Erythroblast (primary cell): ENCODE measurements at regions not wholly inside any gene's neighbourhood (a gene's known extent, or its start where the extent isn't known, plus 50 kb on each side); places are given as distances from the start of the nearest gene placed in this dataset.

Experiments
- DNase-seq, 2 experiments: peaks; one replicate each; lab custom pipeline; 2025; lab: John Stamatoyannopoulos, UW
- GATA1 ChIP-seq: IDR thresholded peaks from 2 replicates; pipeline ENCODE4 v1.6.1; 2011; ENCODE audit warnings: low read depth, mild to moderate bottlenecking, control low read depth, low read length, moderate library complexity
- POLR2A ChIP-seq: IDR thresholded peaks from 2 replicates; pipeline ENCODE4 v1.6.1; 2011; ENCODE audit warnings: mild to moderate bottlenecking, low read length

- no peak for DNase-seq
- TF ChIP-seq POLR2A (no peak), GATA1 (no peak)
These were observed 366.8 kb upstream of the SGCD start for GRCh38 chr5:155960177-155960576.

DNA sequence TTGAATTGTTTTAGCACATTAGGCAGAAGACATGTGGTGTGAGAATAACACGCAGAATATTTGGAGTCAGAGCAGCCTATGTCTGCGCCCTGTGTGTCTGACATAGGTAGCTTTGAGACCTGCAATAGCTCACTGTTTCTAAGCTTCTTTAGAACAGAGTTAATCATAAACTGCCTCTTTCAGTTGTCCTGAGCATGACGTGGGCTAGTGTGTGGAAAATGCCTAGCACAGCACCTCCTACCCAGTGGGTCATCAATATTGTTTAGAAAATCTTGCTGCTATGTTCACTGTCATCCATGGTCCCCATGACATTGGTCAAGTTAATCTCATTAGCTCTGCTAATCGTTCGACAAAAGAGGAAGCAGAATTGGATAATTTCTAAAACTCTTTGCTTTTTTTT lies 357.4 kb upstream of the SGCD start:
- TF ChIP-seq GATA1, result no peak
- no peak for TF ChIP-seq POLR2A
- DNase-seq, result no peak

- TF ChIP-seq POLR2A (no peak), GATA1 (no peak)
- DNase-seq, result no peak
These were observed 352.6 kb upstream of the SGCD start for GRCh38 chr5:155974369-155974768.

DNA sequence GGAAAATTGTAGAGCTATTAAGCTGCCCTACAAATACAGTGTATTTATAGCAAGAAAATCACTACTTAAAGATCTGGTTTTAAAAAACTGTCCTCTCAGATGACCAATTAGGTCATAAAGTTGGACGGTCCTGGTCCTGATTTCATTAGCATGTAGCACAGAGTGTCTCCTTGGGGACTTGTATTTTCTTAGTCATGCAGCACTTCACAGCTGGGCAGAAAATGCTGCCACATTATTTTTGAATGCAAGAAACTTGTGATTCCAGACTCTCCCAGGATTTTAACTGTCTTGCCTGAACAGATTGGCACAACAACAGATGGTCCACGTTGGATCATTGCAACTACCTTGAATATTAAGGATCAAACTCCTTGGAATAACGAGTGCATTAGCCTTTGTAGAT lies 348.1 kb upstream of the SGCD start:
- DNase-seq, result no peak
- no peak for TF ChIP-seq GATA1
- no peak for TF ChIP-seq POLR2A

GRCh38 chr5:155982354-155982753 lies 344.6 kb upstream of the SGCD start:
- DNase-seq, result no peak
- TF ChIP-seq POLR2A (no peak), GATA1 (no peak)

- DNase-seq, result no peak
These were observed 343.0 kb upstream of the SGCD start for GRCh38 chr5:155983954-155984353.

DNA sequence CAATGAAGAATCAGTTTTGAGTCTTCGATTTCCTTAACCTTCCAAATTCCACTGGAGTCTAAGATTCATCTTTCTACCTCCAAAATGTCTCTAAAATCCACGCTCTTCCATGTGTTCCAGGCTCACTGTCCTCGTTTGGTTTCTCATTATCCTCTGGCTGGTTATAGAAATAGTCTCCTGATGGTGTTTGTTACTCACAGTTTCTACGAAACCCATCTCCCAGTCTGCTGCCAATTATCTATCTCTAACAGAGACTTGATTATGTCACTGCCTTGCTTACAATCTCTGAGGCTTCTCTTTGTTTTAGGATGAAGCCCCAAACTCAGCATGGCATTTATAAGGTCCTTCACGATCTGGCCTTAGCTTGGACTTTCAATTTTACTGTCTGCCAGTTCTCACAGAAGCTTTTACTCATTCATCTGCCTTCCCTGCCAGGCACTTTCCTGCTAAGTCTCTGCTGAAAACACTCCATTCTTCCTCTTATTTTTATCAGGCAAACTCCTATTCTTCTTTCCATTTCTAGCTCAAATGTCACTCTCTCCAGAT lies 339.6 kb upstream of the SGCD start:
- no peak for DNase-seq
- TF ChIP-seq GATA1 (no peak), POLR2A (no peak)

More at GRCh38 chr5:155983954-155984353, 343.0 kb upstream of the SGCD start:
- TF ChIP-seq GATA1 (no peak), POLR2A (no peak)

DNA sequence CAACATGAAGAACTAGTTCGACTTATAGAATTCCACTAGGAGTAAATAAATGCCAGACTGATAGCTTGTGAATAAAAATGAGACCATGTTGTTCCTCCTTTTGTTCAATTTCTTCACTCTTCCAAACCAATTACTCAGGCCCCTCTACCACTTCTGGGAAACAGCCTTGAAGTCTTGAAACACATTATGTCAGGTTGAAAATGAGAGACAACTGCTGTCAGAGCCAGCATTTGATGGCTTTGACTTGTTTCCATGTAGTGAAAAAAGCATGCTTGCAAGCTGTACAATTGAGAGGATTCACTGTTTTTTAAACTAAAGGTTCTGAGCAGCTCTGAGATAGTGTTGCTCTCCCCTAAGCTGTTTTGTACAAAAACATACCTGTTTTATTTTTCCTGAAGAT lies 337.1 kb upstream of the SGCD start:
- TF ChIP-seq GATA1, result no peak
- TF ChIP-seq POLR2A, result no peak
- DNase-seq, result no peak

- TF ChIP-seq GATA1, result no peak
- no peak for TF ChIP-seq POLR2A
- no peak for DNase-seq
These were observed 330.8 kb upstream of the SGCD start for GRCh38 chr5:155996123-155996522.

DNA sequence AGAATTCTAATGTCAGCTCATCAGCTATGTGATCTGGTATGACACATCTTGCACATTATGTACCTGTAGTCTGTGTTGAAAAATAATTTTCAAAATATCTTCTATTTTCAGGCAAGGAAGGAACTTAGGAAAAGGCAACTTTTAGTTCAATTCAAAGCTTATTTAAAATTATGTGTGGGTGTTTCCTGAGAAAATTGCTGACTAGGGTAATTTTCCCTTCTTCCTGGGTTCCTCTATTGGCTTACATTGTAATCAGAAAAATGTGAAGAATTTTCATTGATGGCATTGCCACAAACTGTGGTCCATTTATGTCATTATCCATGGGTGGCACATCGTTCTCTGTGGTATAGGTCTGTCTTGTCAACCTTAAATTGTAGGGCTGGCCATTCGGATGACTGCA lies 328.7 kb upstream of the SGCD start:
- TF ChIP-seq GATA1 (no peak), POLR2A (no peak)
- DNase-seq, result no peak

DNA sequence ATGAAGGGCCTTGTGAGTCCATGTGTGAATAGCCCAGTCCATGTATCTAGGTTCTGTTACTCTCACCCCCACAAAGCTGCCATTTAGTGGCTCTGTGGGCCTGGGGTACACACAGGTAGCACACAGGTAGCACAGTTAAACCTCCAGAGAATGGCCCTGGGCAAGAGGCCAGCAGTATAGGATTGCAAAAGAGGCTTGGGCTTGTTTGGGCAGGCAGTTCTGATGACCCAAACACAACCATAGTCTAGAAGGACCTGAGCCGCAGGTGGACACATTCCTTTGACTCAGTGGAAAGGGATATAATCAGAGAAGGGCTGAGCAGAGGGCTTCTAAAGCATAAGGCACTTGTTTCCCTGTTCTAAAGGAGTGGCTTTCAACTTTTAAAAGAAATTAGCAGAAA lies 326.8 kb upstream of the SGCD start:
- no peak for DNase-seq
- no peak for TF ChIP-seq POLR2A
- TF ChIP-seq GATA1, result no peak

GRCh38 chr5:156004754-156005153 lies 322.2 kb upstream of the SGCD start:
- no peak for DNase-seq
- no peak for TF ChIP-seq GATA1
- TF ChIP-seq POLR2A, result no peak

DNA sequence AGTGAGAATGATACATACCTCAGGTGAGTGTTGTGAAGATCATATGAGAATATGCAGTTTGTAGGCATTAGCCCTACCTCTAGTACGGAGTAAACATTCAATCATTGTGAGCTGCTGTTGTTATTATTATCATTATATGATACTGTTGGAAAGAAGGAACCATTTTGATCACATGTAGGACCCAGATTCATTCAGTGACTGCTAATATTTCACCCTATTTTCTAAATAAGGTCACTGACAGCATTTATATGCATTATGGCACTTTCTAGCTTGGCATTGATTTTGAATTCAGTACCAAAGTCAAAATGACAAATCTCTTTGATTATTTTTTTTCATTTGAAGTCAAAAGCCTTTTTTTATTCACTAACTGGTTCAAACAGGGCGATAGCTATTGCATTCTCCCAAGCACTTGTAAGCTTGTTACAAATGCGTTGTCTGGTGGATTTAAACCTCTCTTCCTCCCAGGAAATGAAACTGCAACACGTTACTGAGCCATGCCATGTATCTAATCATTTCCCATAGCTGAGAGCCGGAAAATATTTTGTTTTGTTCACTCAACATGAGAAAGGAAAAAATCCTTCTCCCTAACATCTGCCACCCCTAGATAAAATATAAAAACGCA lies 320.8 kb upstream of the SGCD start:
- TF ChIP-seq POLR2A (no peak), GATA1 (no peak)
- no peak for DNase-seq

DNA sequence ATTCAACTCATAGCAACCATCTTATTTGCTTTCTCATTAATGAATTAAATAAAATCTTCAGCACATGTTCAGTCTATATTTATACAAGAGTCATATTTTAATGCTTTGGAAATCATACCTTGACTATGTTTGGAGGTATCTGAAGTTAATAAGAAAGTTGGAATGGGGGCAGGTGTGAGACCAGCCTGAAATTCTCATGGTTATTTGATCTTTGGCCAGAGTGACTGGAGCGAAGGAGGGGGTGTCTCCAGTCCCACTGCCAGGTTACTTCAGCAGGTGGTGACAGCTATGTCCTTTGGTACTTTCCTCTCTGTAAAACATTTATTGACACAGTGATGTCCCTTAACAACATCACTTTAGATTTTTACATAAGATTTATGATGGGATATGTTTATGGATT lies 318.1 kb upstream of the SGCD start:
- DNase-seq, result no peak
- TF ChIP-seq GATA1 (no peak), POLR2A (no peak)

GRCh38 chr5:156009583-156009982 lies 317.4 kb upstream of the SGCD start:
- TF ChIP-seq POLR2A (no peak), GATA1 (no peak)
- no peak for DNase-seq
